Upper lobe of right lung (tissue), 1 donor: ENCODE measurements at regions not wholly inside any gene's neighbourhood (a gene's known extent, or its start where the extent isn't known, plus 50 kb on each side); places are given as distances from the start of the nearest gene placed in this dataset.

ENCODE experiments used
- ATAC-seq: fragments of 200-7000 bp; cut with Tn5 transposase; one replicate; pipeline ENCODE4 v1.9.1; 2020; ENCODE audit warnings: mild to moderate bottlenecking, moderate library complexity
- DNase-seq: peaks from one replicate; pipeline ENCODE4 v3.0.0-alpha.2; 2020
- H3K27ac ChIP-seq: fragments of 200-600 bp; one replicate; pipeline ENCODE4 v1.8.0; 2022
- H3K27me3 ChIP-seq: fragments of 200-600 bp; one replicate; pipeline ENCODE4 v1.8.0; 2022; ENCODE audit warnings: mild to moderate bottlenecking
- H3K36me3 ChIP-seq: fragments of 200-600 bp; one replicate; pipeline ENCODE4 v1.8.0; 2022
- H3K4me1 ChIP-seq: fragments of 200-600 bp; one replicate; pipeline ENCODE4 v1.8.0; 2022
- H3K4me3 ChIP-seq: fragments of 200-600 bp; one replicate; pipeline ENCODE4 v1.8.0; 2022; ENCODE audit warnings: mild to moderate bottlenecking
- H3K9me3 ChIP-seq: fragments of 200-600 bp; one replicate; pipeline ENCODE4 v1.8.0; 2022
- CTCF ChIP-seq: fragments of 200-600 bp; IDR thresholded peaks from one replicate; pipeline ENCODE4 v1.8.0; 2022; ENCODE audit warnings: antibody characterized with exemption
- intact Hi-C: fragments of 100-400 bp; cut with DNase I; formaldehyde crosslinking; loops from one replicate; pipeline ENCODE4 v1.11.0; 2022
- donor health status: DM: no; HTN: yes; CAD: no; lungs with severe emphysema.

GRCh38 chr4:23741681-23742191, 148.1 kb downstream of the PPARGC1A start:
- Histone ChIP-seq H3K9me3 (no peaks in the 10 kb centered on the region), H3K4me1 (no peaks in the 10 kb centered on the region), H3K27me3 (no peaks in the 10 kb centered on the region), H3K27ac (no peak overlapping the region), H3K4me3 (no peak overlapping the region), H3K36me3 (no peaks in the 10 kb centered on the region)
- ATAC-seq, result no peak
- intact Hi-C loops, result no loop called here
- TF ChIP-seq CTCF, result no peak
- DNase-seq, result no peak

GRCh38 chr4:23737571-23737970, 152.3 kb downstream of the PPARGC1A start:
- Histone ChIP-seq H3K9me3 (no peaks in the 10 kb centered on the region), H3K27me3 (no peaks in the 10 kb centered on the region), H3K4me1 (no peaks in the 10 kb centered on the region), H3K27ac (no peak overlapping the region), H3K36me3 (no peaks in the 10 kb centered on the region), H3K4me3 (no peak overlapping the region)
- intact Hi-C loops, result no loop called here
- TF ChIP-seq CTCF, result no peak
- no peak for ATAC-seq
- no peak for DNase-seq

- no peak overlapping the region for H3K27ac ChIP-seq
- no peaks in the 10 kb centered on the region for H3K36me3 ChIP-seq
- no peaks in the 10 kb centered on the region for H3K4me1 ChIP-seq
- no peak for DNase-seq
- no peaks in the 10 kb centered on the region for H3K9me3 ChIP-seq
- intact Hi-C loops, result no loop called here
- TF ChIP-seq CTCF, result no peak
- ATAC-seq, result no peak
- H3K27me3 ChIP-seq, result no peaks in the 10 kb centered on the region
- no peak overlapping the region for H3K4me3 ChIP-seq
Observed at GRCh38 chr4:23736466-23736865, 153.4 kb downstream of the PPARGC1A start.

GRCh38 chr4:23734000-23734399, 155.8 kb downstream of the PPARGC1A start:
- Histone ChIP-seq H3K9me3 (no peaks in the 10 kb centered on the region), H3K4me1 (no peaks in the 10 kb centered on the region), H3K27ac (no peak overlapping the region), H3K36me3 (no peaks in the 10 kb centered on the region), H3K4me3 (no peak overlapping the region), H3K27me3 (no peaks in the 10 kb centered on the region)
- no peak for DNase-seq
- TF ChIP-seq CTCF, result no peak
- intact Hi-C loops, result no loop called here
- no peak for ATAC-seq

GRCh38 chr4:23733476-23733875, 156.4 kb downstream of the PPARGC1A start:
- no peak overlapping the region for H3K27ac ChIP-seq
- intact Hi-C loops, result no loop called here

More at GRCh38 chr4:23733476-23733875, 156.4 kb downstream of the PPARGC1A start:
- no peaks in the 10 kb centered on the region for H3K27me3 ChIP-seq
- DNase-seq, result no peak
- H3K9me3 ChIP-seq, result no peaks in the 10 kb centered on the region
- no peaks in the 10 kb centered on the region for H3K4me1 ChIP-seq
- TF ChIP-seq CTCF, result no peak
- no peak for ATAC-seq
- H3K4me3 ChIP-seq, result no peak overlapping the region
- no peaks in the 10 kb centered on the region for H3K36me3 ChIP-seq
